Gastrocnemius medialis (tissue), 4 donors: ENCODE measurements at regions not wholly inside any gene's neighbourhood (a gene's known extent, or its start where the extent isn't known, plus 50 kb on each side); places are given as distances from the start of the nearest gene placed in this dataset.

Source experiments
- CTCF ChIP-seq, 5 experiments: fragments of 450-650 bp in 3 of 5; fragments of 200-600 bp in 2 of 5; sonication (generic) in 2 of 5; IDR thresholded peaks in 4 of 5; conservative IDR thresholded peaks in 1 of 5; 1 replicate in 4 of 5; 2 replicates in 1 of 5; pipeline ENCODE4 v1.5.1; 2016 to 2019; ENCODE audit warnings: antibody characterized with exemption in 5 of 5, mild to moderate bottlenecking in 3 of 5, moderate library complexity in 3 of 5
- POLR2A ChIP-seq, 2 donors: fragments of 450-650 bp; IDR thresholded peaks; one replicate each; pipeline ENCODE4 v1.6.1; 2017; ENCODE audit warnings: antibody characterized with exemption in 2 of 2, mild to moderate bottlenecking in 2 of 2, moderate library complexity in 2 of 2

- TF ChIP-seq POLR2A (IDR thresholded peaks at IDR 0.05): no peak
- TF ChIP-seq CTCF (IDR thresholded peaks at IDR 0.05 in 4 of 5, conservative IDR thresholded peaks at IDR 0.05 in 1 of 5): no peak
These were observed 97.3 kb upstream of the MLIP start for GRCh38 chr6:54013966-54014365.
